GM19397 (cell line): ENCODE measurements at regions not wholly inside any gene's neighbourhood (a gene's known extent, or its start where the extent isn't known, plus 50 kb on each side); places are given as distances from the start of the nearest gene placed in this dataset.
A peak's percentile ranks its signal among the peaks of the same experiment; 100 is the strongest.

Source experiments
- ATAC-seq: cut with Tn5 transposase; IDR thresholded peaks from one replicate; pipeline ENCODE4 v1.9.1; 2021; ENCODE audit warnings: mild to moderate bottlenecking, moderate library complexity; ENCODE audit not compliant: unreplicated experiment

DNA sequence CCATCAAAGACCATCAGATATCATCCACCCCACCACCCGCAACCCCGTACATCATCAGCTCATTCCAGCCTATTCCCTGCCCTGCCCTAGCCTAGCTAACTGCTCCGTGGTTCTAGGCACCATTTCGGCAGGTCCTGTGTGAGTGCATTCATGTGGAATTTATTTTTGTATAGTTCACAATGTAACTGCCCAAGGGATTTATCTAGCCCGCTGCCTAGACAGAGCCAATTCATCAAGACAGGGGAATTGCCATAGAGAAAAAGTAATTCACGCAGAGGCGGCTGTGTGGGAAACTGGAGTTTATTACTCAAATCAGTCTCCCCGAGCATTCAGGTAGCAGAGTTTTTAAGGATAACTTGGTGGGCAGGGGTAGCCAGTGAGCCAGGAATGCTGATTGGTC is 109.2 kb upstream of the UBL3 start:
- no peak for ATAC-seq

DNA sequence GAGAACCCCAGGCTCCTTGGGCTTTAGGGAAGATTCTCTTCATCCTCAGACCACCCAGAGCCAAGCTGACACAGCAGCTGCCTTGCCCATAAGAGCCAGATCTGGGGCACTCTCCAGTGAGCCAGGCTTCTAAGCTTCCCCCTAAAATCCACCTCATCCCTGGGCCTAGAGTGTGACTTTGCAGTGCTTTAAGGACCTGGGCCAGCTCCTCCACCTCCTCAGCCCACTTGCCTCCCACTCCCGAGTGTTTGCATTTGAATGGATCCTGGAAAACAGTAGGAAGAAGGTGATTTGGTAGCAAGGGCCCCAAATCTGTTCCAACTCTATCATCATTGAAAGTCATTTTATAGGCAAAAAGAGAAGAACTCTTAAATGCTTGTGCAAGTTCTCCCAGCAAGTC is 108.7 kb upstream of the UBL3 start:
- no peak for ATAC-seq

DNA sequence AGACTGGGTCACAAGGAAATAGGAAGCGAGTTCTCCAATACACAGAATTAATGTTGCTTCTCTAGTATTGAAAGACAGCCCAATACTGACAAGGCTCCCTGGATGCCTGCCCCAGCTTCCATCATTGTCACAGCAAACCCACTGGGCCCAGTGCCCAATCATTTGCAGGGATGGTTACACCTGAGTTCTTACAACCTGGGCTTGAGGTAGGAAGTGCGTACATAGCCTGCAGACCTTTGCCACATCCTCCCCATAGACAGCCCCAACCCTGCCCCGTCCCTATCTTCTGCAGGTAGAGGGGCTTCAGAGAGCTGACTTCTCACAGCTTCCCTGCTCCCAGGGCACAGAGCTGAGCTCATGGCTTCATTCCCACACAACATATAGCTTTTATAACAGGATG is 108.1 kb upstream of the UBL3 start:
- ATAC-seq: no peak

DNA sequence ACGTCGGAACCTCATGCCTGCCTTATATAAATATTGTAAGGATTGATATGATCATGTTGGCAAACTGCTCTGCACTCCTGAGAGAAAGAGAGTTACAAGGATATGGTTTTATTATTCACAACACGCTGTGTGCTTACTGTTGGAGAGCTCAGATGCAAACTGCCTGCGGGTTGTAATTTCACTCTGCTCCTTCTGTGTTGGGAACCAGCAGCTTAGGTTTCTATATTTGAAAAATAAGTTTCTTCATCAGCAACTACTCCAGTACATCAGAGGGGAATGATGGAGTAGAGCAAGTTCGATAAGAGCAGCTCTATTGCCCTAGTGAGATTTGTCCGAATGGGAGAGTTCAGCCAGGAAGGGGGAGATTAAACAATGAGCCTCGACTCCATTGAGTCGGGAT is 106.9 kb upstream of the UBL3 start:
- ATAC-seq: no peak

DNA sequence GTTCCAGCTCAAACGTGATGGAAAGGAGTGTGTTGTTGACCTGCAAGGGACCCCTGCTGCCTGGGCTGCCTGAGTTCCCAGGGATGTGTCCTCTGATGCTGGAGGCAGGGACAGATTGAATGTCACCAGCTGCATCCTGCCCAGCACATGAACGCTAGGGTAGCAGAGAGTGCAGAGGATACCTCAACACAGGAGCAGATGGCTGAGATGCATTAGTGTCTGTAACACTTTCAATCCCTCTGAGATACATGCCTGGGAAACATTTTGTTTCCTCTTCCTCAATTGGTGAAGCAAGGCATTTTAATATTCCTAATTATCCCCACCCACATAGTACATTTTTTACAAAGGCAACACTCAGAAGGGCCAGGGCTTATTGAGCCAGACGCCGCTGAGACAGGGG is 106.4 kb upstream of the UBL3 start:
- no peak for ATAC-seq

DNA sequence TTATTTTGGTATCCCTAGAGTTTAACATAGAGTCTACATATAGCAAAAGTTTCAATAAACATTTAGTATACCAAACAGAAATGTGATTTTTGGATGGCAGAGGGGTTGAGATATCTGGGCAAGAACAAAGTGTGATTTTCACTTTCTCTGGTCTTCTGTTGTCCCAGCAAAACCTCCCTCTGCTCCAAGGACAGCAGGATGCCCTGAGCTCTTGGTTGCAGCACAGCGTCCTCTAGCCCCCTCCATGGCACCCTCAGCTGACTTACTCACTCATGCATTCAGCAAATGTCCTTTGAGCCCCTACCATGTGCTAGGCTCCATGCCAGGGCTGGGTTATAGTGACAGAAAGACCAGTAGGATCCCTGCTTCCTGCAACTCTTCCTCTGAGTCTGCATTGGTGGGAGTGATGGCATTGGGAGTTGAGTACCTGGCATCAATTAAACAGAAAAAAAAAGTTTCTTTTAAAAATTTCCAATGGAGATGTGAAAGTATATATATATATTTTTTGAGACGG is 104.8 kb upstream of the UBL3 start:
- ATAC-seq: no peak

DNA sequence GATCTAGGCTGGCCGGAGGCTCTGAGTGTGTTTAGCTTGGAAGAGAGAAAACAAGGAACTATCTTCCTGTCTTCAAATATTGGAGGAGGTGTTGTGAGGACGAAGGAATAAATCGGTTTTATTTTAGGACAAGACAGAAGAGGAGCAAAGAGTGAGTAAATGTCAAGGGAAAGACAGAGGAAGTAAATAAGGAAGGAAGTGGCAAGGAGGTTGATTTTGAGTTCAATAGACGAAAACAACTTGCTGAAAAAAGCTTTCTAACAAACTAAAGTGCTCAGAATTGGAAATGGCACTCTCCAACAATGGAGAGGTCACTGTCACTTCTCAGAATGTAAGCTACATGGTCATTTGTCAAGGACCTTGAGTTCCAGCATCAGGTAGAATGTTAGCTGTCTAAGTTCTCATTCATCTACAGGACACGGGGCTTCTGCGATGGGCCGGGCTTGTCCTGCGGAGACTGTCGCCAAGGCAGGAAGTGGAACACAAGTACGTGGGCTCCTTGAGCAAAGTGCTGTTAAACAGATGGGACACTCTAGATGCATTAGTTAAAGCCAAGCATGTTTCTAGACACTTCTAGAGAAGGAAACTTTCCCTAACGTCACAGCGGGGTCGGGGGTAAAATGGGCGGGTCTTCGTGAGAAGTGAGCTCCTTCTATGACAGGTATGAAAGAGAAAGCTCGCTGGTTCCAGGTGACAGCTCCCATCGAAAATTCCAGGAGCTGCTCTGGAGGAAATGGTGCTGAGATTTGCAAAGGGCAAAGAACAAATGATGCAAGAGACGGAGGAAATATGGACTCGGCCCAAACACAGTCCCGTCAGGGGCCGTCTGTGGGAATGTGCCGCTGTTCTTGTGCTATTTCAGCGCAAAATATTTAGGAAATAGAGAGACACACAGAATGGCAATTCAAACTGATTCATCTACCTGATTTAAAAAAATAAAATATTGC is 103.9 kb upstream of the UBL3 start:
- no peak for ATAC-seq

DNA sequence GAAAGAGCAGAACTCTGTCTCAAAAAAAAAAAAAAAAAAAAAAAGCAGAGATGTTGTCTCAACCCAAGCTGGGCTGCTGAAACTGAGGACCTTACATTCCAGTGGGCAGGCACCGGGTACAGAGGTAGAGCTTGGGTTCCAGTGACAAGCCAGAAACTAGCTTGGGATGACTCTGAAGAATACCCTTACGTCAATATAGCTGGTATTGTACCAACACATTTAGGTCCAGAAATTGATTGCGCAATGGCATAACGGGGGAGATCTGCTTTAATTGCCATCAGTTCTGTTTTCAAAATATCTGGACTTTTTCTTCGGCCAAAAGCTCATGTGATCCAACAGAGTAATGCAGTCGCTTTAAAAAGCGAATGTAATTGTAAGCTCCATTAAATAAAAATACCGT is 103.1 kb upstream of the UBL3 start:
- ATAC-seq: no peak

DNA sequence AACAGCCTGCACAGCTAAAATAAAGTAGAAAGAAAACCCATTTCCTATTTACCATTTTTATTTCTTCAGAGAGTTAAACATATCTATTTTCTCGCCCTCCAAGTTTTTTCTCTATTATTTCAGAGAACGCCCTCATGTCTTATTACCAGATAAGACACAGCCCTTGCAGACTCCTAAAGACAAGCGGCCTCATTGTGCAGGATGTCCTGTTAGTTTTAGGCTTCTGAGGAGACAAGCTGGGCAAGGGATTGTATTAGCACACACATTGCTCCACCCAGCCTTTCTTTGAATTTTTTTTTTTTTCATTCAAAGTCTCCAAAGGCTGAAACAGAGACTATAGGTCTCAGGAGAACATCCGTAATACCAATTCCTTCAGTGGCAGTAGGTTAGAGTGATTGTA is 101.8 kb upstream of the UBL3 start:
- ATAC-seq: no peak

DNA sequence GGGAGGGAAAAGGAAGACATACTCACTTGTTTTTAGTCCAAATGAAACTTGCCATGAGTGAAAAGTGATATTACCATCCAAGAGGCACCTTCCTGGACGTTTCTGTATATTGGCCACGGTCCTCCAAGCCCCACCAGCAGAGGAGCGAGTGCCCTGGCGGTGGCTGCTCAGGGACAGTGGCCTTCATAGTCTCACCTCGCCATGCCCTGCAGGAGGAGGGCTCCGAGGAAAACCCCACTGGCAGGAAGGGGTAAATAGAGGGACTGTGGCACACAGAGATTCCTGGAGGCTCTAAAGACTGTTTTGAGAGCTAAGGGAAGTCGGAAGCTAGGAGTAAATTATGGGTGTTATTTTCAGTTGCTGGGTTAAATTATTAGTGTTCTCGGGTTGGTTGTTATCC is 98.4 kb upstream of the UBL3 start:
- ATAC-seq: no peak

DNA sequence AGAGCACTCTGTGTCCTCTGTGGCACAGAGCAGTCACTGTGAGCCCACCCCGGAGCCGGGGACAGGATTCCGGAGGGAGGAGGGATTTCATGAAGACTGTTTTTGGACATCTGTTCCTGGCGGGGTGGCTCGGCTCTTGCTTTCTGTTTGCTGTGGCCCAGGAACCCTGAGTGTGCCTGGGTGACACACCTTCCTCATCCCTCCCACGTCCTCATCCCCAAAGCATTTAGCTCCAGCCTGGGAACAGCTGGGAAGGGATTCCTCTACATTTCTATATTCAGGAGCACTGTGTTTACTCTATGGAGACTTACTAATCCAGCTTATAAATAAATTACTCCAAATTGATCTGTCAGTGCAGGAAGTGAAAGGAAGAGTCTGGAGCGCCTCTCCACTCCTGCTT is 97.8 kb upstream of the UBL3 start:
- no peak for ATAC-seq

DNA sequence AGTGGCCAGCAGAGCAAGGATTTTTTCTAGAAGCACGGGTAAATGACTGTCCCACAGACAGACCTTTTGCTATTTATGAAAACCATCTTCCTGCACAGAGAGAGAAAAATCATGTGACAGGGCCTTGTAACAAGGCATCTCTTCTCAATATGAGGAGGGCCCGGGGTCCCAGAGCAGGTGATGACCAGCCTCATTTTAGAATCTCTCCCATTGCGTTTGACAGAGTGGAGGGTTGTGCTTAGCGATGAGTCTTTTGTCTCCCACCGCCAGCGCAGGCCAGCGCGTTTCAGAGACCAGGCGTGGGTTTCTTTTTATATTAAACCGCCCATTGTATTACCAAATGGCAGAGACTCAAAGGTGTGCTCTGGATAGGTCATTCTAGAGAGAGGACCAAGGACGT is 97.4 kb upstream of the UBL3 start:
- ATAC-seq: no peak

DNA sequence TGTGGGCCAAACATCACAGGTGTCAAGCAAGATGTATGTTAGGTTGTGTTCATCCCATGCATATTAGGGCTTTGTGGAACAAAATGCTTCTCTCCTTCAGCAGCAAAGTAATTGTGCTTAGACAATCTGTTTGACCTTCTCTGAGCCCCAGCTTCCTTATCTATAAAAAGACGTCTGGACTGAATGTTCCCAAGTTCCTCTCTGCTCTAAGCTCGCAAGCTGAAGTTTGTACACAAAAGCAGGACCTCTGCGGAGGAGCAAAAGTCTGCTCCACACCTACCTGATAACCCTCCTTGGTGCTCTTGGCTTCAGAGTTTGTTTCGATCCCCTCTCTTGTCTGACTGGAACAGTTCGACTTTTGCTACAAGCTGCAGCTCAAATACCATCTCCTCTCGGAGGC is 95.7 kb upstream of the UBL3 start:
- no peak for ATAC-seq

DNA sequence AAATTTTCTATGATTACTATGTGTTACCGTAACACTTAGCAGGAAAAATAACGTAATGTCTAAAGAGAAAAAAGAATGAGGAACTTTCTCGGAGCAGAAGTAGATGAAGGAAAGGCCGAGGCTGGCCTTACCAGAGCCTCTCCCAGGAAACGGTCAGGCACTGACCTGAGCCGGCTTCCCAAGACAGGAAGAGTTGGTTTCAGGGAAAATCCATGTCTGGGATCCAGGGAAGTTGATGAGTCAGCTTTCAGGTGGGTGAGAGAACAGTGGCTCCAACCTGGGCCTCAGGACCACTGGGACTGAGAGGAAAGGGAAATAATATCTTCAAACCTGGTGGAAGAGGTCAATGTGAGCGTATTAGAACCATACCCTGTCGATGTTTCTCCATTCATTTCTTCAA is 93.3 kb upstream of the UBL3 start:
- no peak for ATAC-seq

DNA sequence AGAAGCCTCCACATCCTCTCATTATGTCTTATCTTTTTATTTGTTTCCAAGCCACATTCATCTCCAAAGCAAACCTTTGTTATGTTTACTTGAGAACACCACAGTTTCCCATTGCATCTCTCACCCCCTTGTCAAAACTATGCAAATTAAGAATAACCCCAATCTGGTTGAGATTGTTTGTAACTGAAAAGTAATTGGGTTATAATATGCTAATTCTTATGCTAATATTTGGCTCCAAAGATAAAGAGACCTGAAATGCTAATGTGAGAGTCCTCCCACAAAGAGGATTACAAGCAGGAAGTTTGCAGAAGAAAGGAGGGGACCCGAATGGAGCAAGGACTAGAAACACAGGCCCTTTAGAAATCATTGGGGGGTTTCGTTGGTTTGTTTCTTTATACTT is 92.9 kb upstream of the UBL3 start:
- ATAC-seq: no peak

DNA sequence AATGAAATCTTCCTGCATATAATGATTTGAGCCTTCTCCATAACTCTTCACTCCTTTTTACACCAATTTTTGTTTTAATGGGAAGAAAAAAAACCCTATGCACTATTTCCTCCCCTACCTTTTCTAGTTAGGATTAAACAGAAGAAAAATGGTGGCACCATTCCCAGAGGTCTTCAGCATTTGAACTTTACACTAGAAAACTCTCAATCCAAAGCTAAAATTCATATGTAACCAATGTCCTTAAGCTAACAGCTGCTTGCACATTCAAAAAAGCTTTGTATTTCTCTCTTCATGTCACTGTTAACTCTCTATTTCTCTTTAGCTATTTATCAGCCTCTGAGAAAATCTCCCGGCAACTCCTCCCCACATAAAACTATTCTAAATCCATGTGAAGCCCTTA is 90.3 kb upstream of the UBL3 start:
- no peak for ATAC-seq

DNA sequence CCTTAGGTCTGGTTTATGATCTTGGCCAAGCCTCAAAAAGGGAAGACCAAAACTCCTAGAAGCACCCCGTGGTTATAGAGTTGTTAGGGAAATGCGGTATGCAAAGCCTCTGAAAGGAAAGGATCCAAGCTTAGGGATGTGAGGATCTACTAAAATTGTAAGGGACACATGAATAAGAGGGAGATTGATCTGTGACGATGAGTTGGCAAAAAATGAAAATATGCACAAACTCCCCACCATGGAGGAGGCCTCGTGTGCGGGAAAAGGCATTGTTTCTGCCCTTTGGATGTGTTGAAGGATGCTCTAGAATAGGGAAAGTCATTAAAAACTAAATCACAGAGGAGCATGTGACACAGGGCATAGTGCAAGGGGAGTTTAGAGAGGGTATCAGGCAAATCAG is 88.7 kb upstream of the UBL3 start:
- ATAC-seq: no peak

DNA sequence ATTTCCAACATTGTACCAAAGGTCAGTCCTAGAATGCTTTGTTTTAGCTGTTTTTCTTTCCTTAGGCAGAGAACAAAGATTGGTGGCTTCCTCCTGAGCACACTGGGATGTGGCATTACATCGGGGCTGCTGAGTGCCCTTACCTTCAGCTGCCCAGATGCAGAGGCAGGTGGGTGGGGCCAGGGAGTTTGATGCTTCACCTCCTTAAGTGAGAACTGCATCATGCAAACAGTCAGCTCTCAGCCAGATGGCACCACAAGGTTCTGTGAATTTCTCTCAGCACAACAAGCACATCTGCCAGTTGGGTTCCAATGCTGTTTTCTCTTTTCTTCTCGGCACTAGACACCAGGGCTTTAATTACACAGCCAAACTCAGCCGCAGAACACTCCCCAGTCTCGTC is 87.4 kb upstream of the UBL3 start:
- ATAC-seq: no peak

DNA sequence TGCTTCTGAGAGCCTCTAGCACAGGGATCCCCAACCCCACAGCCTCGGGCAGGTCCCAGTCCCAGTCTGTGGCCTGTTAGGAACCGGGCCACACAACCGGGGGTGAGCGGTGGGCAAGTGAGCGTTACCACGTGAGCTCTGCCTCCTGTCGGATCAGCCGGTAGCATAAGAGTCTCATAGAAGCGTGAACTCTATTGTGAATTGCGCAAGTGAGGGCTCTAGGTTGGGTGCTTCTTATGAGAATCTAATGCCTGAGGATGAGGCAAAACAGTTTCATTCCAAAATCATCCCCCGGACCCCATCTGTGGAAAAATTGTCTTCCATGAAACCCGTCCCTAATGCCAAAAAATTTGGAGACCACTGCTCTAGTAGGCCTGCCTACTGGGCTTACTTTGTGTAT is 87.0 kb upstream of the UBL3 start:
- ATAC-seq: no peak

DNA sequence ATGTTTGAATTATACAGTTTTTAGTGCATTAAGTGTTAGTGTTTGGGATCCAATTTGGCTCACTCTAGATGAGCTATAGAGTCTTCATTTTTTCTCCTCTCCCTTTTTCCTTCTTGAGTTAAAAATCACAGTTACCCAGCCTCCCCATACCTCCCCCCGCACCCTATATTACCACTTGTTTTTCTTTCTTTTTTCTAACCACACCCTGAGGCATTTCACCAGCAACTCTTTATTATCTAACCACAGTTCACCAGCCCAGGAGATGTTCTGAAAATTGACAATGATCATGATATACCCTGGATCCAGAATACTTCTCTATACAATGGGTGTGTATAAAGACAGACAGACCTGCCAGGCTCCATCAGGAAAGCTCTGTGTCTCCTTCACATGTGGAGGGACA is 86.5 kb upstream of the UBL3 start:
- no peak for ATAC-seq

DNA sequence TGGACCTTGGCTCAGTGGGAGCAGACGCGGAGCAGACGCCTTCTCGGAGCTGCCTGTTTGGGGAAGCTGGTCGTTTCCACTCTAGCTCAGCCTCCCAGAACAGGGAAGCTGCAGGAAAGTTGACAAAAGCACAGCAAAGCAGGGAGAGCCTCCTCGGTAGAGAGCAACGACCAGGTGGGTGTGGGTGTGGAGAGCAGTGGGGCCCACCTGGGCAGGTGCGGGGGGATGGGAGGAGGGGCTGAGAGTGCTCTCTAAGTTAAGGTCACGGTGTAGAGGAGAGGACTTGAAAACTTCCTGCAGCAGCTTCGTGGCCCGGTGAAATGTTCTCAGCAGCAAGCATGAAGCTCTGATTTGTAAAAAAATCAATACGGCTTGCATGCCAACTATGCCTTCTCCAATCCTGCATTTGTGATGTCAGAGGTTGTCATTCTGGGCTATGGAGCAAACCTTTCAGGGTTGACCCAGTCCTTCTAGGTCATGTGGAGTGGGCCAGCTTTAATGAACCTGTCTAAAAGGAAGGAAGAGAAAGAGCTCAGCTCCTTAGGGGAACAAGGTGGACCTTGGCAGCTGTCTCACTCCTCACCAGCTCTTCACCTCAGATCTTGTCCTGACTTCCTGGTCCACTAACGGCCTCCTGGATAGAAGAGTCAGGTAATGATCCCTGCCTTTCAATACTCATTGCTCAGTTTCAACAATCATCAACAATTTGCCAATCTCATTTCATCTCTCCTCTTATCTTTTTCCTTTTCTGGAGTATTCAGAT is 85.8 kb upstream of the UBL3 start:
- no peak for ATAC-seq

DNA sequence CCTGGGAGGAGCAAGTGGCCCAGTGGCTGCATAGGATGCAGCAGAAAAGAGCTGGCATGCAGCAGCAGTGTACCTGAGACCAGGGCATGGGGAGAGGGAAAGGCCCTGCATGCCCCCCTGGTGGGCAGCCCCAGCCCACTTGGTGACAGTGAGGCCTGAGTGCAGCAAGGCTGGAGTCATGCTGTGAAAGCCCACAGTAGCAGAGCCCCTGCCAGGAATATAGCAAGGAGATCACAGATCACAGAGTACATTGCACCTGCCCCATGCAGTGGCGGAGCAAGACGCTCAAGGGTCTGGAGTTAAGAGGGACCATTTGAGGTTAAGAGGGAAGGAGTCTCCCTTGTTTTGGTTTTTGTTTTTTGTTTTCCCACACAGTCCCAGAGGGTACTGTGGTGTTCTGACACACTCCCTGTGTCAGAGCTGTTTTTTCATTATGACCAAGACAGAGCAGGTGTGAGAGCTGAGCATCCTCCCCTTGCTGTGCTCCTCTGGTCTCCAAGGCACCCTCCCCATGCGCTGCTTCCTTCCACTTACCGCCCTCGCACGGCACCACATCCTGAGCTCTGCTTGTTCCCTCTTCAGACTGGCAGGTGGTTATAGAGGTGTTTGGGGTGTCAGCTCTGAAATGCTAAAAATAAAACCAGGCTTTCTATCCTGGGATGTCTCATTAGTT is 85.0 kb upstream of the UBL3 start:
- peak; percentile 89 for ATAC-seq
